WTC11 (cell line): ENCODE measurements at regions not wholly inside any gene's neighbourhood (a gene's known extent, or its start where the extent isn't known, plus 50 kb on each side); places are given as distances from the start of the nearest gene placed in this dataset.

ENCODE experiments used
- ATAC-seq: fragments of 200-7000 bp; cut with Tn5 transposase; 2 replicates; pipeline ENCODE4 v1.10.0; 2021; ENCODE audit warnings: mild to moderate bottlenecking, moderate library complexity
- CTCF ChIA-PET: fragments of 300-600 bp; sonication (Branson Sonifier 250); formaldehyde crosslinking; loops from one replicate; lab custom pipeline; 2021; ENCODE audit warnings: antibody characterized with exemption; lab: Charles Lee
- POLR2A ChIA-PET: fragments of 350-600 bp; sonication (Branson Sonifier 250); formaldehyde crosslinking; loops from one replicate; lab custom pipeline; 2021; ENCODE audit warnings: antibody characterized with exemption; lab: Charles Lee
- DNase-seq: peaks from one replicate; pipeline ENCODE4 v3.0.0; 2021; ENCODE audit warnings: low spot score
- H3K27ac Mint-ChIP-seq: 2 replicates; pipeline ENCODE4 v1.8.0; 2021; ENCODE audit warnings: mixed read lengths
- H3K27me3 Mint-ChIP-seq: 2 replicates; pipeline ENCODE4 v1.8.0; 2021; ENCODE audit warnings: low read depth, mild to moderate bottlenecking, moderate library complexity, mixed read lengths
- H3K36me3 Mint-ChIP-seq: 2 replicates; pipeline ENCODE4 v1.8.0; 2021; ENCODE audit warnings: mixed read lengths
- H3K4me1 Mint-ChIP-seq: 2 replicates; pipeline ENCODE4 v1.8.0; 2022; ENCODE audit warnings: mixed read lengths
- H3K4me3 Mint-ChIP-seq: 2 replicates; pipeline ENCODE4 v1.8.0; 2021; ENCODE audit warnings: mild to moderate bottlenecking, moderate library complexity, mixed read lengths
- H3K9me3 Mint-ChIP-seq: 2 replicates; pipeline ENCODE4 v1.8.0; 2021; ENCODE audit warnings: mixed read lengths
- ATF6 ChIP-seq: sonication (generic); formaldehyde crosslinking; IDR thresholded peaks from 2 replicates; pipeline ENCODE4 v1.8.1; 2023; ENCODE audit warnings: mild to moderate bottlenecking, missing genetic modification reagents
- CREB1 ChIP-seq: sonication (generic); formaldehyde crosslinking; IDR thresholded peaks from 2 replicates; pipeline ENCODE4 v1.8.0; 2023; ENCODE audit warnings: mild to moderate bottlenecking, missing genetic modification reagents
- FOXK1 ChIP-seq: sonication (generic); formaldehyde crosslinking; IDR thresholded peaks from 2 replicates; pipeline ENCODE4 v1.8.0; 2022; ENCODE audit warnings: mild to moderate bottlenecking, moderate library complexity, missing genetic modification reagents
- FOXP1 ChIP-seq: sonication (generic); formaldehyde crosslinking; IDR thresholded peaks from 2 replicates; pipeline ENCODE4 v1.8.0; 2022; ENCODE audit warnings: missing genetic modification reagents, mild to moderate bottlenecking, moderate library complexity, borderline replicate concordance
- GABPB1 ChIP-seq: sonication (generic); formaldehyde crosslinking; IDR thresholded peaks from 2 replicates; pipeline ENCODE4 v1.8.1; 2023; ENCODE audit warnings: mild to moderate bottlenecking, missing genetic modification reagents
- GTF2I ChIP-seq: fragments of 250-450 bp; sonication (Bioruptor Pico); conservative IDR thresholded peaks from 2 replicates; pipeline ENCODE4 v1.4.0; 2021; ENCODE audit warnings: mild to moderate bottlenecking
- JAZF1 ChIP-seq: fragments of 250-450 bp; sonication (Bioruptor Pico); IDR thresholded peaks from 2 replicates; pipeline ENCODE4 v1.9.0; 2021; ENCODE audit warnings: moderate library complexity, mild to moderate bottlenecking, inconsistent platforms
- MYBL2 ChIP-seq: sonication (generic); formaldehyde crosslinking; IDR thresholded peaks from 2 replicates; pipeline ENCODE4 v1.8.1; 2023; ENCODE audit warnings: mild to moderate bottlenecking, moderate library complexity, missing genetic modification reagents
- NFE2L1 ChIP-seq: sonication (generic); formaldehyde crosslinking; IDR thresholded peaks from 2 replicates; pipeline ENCODE4 v1.8.1; 2023; ENCODE audit warnings: missing genetic modification reagents
- NFYB ChIP-seq: sonication (generic); formaldehyde crosslinking; conservative IDR thresholded peaks from 2 replicates; pipeline ENCODE4 v1.8.0; 2022; ENCODE audit warnings: low read depth, missing genetic modification reagents
- NR3C1 ChIP-seq: sonication (generic); formaldehyde crosslinking; conservative IDR thresholded peaks from 2 replicates; pipeline ENCODE4 v1.8.1; 2023; ENCODE audit warnings: low read depth, mild to moderate bottlenecking, missing genetic modification reagents
- PRRX2 ChIP-seq: fragments of 250-450 bp; sonication (Bioruptor Pico); IDR thresholded peaks from 2 replicates; pipeline ENCODE4 v1.8.0; 2021; ENCODE audit warnings: mild to moderate bottlenecking
- SMAD3 ChIP-seq: sonication (generic); formaldehyde crosslinking; IDR thresholded peaks from 2 replicates; pipeline ENCODE4 v1.8.0; 2022; ENCODE audit warnings: missing genetic modification reagents, mild to moderate bottlenecking, borderline replicate concordance
- STAT6 ChIP-seq: sonication (generic); formaldehyde crosslinking; conservative IDR thresholded peaks from 2 replicates; pipeline ENCODE4 v1.8.1; 2023; ENCODE audit warnings: mild to moderate bottlenecking, low read depth, missing genetic modification reagents, moderate library complexity
- TEAD1 ChIP-seq: sonication (generic); formaldehyde crosslinking; IDR thresholded peaks from 2 replicates; pipeline ENCODE4 v1.8.0; 2022; ENCODE audit warnings: mild to moderate bottlenecking, missing genetic modification reagents
- USF1 ChIP-seq: sonication (generic); formaldehyde crosslinking; IDR thresholded peaks from 2 replicates; pipeline ENCODE4 v1.8.0; 2022; ENCODE audit warnings: mild to moderate bottlenecking, missing genetic modification reagents
- ZBTB43 ChIP-seq: sonication (generic); formaldehyde crosslinking; IDR thresholded peaks from 2 replicates; pipeline ENCODE4 v1.8.1; 2023; ENCODE audit warnings: mild to moderate bottlenecking, missing genetic modification reagents
- ZMAT4 ChIP-seq: fragments of 250-450 bp; sonication (Bioruptor Pico); IDR thresholded peaks from 2 replicates; pipeline ENCODE4 v1.9.0; 2021; ENCODE audit warnings: mild to moderate bottlenecking
- ZNF138 ChIP-seq: sonication (generic); formaldehyde crosslinking; conservative IDR thresholded peaks from 2 replicates; pipeline ENCODE4 v1.8.1; 2022; ENCODE audit warnings: mild to moderate bottlenecking, moderate library complexity, missing genetic modification reagents
- ZNF219 ChIP-seq: sonication (generic); formaldehyde crosslinking; IDR thresholded peaks from 2 replicates; pipeline ENCODE4 v1.8.0; 2023; ENCODE audit warnings: missing genetic modification reagents, mild to moderate bottlenecking, borderline replicate concordance
- ZNF232 ChIP-seq: sonication (generic); formaldehyde crosslinking; IDR thresholded peaks from 2 replicates; pipeline ENCODE4 v1.8.0; 2022; ENCODE audit warnings: mild to moderate bottlenecking, missing genetic modification reagents
- ZNF416 ChIP-seq: fragments of 250-450 bp; sonication (Bioruptor Pico); IDR thresholded peaks from 2 replicates; pipeline ENCODE4 v1.9.0; 2021; ENCODE audit warnings: mild to moderate bottlenecking, inconsistent platforms
- ZNF423 ChIP-seq: fragments of 250-450 bp; sonication (Bioruptor Pico); IDR thresholded peaks from 2 replicates; pipeline ENCODE4 v2.1.2; 2022; ENCODE audit warnings: mild to moderate bottlenecking, moderate library complexity
- ZSCAN18 ChIP-seq: fragments of 250-450 bp; sonication (Bioruptor Pico); IDR thresholded peaks from 2 replicates; pipeline ENCODE4 v2.1.2; 2022; ENCODE audit warnings: mild to moderate bottlenecking, moderate library complexity

- H3K9me3 Mint-ChIP-seq = peaks cover 78% of the 10 kb centered on the region
- ChIA-PET POLR2A (no interaction called here), CTCF (no interaction called here)
- ATAC-seq (no peak), DNase-seq (no peak)
- H3K36me3 Mint-ChIP-seq = peaks cover 54% of the 10 kb centered on the region
- H3K4me1 Mint-ChIP-seq = peaks cover 11% of the 10 kb centered on the region
- H3K4me3 Mint-ChIP-seq = no peak overlapping the region
- H3K27ac Mint-ChIP-seq = no peak overlapping the region
- peaks cover 3% of the 10 kb centered on the region for H3K27me3 Mint-ChIP-seq
- TF ChIP-seq CREB1 (CRISPR knock-in tag) = no peak
- no peak for TF ChIP-seq ZBTB43 (CRISPR knock-in tag)
Measured at GRCh38 chr18:78889250-78889649, 90.4 kb upstream of the SALL3 start.

- TF ChIP-seq ZNF423 = no peak
- no peak for TF ChIP-seq GABPB1 (CRISPR knock-in tag)
- TF ChIP-seq ATF6 (CRISPR knock-in tag) = no peak
- TF ChIP-seq ZNF138 (CRISPR knock-in tag) = no peak
- no peak for DNase-seq
- H3K4me3 Mint-ChIP-seq = no peak overlapping the region
- H3K4me1 Mint-ChIP-seq = peaks cover 11% of the 10 kb centered on the region
- H3K36me3 Mint-ChIP-seq = peaks cover 48% of the 10 kb centered on the region
- POLR2A ChIA-PET = no interaction called here
- H3K27ac Mint-ChIP-seq = no peak overlapping the region
- peaks cover 3% of the 10 kb centered on the region for H3K27me3 Mint-ChIP-seq
- ATAC-seq = no peak
- CTCF ChIA-PET = no interaction called here
- peaks cover 67% of the 10 kb centered on the region for H3K9me3 Mint-ChIP-seq
Measured at GRCh38 chr18:78890388-78890787, 89.2 kb upstream of the SALL3 start.

- Mint-ChIP-seq H3K36me3 (peaks cover 48% of the 10 kb centered on the region), H3K4me1 (peaks cover 11% of the 10 kb centered on the region), H3K9me3 (peaks cover 60% of the 10 kb centered on the region), H3K27ac (no peak overlapping the region), H3K27me3 (peaks cover 3% of the 10 kb centered on the region), H3K4me3 (no peak overlapping the region)
- ChIA-PET CTCF (no interaction called here), POLR2A (no interaction called here)
- no peak for DNase-seq
- no peak for ATAC-seq
- TF ChIP-seq TEAD1 (CRISPR knock-in tag) (no peak), ZMAT4 (CRISPR knock-in tag) (no peak), MYBL2 (CRISPR knock-in tag) (no peak), ZSCAN18 (CRISPR knock-in tag) (no peak), NR3C1 (CRISPR knock-in tag) (no peak), FOXP1 (CRISPR knock-in tag) (no peak), ZNF232 (CRISPR knock-in tag) (no peak), FOXK1 (CRISPR knock-in tag) (no peak), NFYB (CRISPR knock-in tag) (no peak), STAT6 (CRISPR knock-in tag) (no peak), NFE2L1 (CRISPR knock-in tag) (no peak), ZNF416 (CRISPR knock-in tag) (no peak), PRRX2 (CRISPR knock-in tag) (no peak), ZNF219 (no peak), SMAD3 (no peak), JAZF1 (CRISPR knock-in tag) (no peak), GTF2I (no peak), USF1 (CRISPR knock-in tag) (no peak)
Measured at GRCh38 chr18:78891185-78891762, 88.3 kb upstream of the SALL3 start.
